ENCODE measurements at regions not wholly inside any gene's neighbourhood (a gene's known extent, or its start where the extent isn't known, plus 50 kb on each side); places are given as distances from the start of the nearest gene placed in this dataset.
"Not testable (repeated sequence)": the region's sequence is repeated elsewhere in the genome, so short reads cannot be mapped to it uniquely, and the experiment has no call there.

GRCh38 chr1:30159015-30159414 lies 564.4 kb downstream of the MATN1 start:
- DNase-seq (ENCODE audit: low read depth, low spot score), result no peak

DNA sequence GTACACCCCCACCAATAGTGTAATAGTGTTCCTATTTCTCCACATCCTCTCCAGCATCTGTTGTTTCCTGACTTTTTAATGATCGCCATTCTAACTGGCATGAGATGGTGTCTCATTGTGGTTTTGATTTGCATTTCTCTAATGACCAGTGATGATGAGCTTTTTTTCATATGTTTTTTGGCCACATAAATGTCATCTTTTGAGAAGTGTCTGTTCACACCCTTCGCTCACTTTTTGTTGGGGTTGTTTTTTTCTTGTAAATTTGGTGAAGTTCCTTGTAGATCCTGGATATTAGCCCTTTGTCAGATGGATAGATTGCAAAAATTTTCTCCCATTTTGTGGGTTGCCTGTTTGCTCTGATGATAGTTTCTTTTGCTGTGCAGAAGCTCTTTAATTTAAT lies 567.7 kb downstream of the MATN1 start:
- not testable (repeated sequence) for DNase-seq (ENCODE audit: low read depth, low spot score)

DNA sequence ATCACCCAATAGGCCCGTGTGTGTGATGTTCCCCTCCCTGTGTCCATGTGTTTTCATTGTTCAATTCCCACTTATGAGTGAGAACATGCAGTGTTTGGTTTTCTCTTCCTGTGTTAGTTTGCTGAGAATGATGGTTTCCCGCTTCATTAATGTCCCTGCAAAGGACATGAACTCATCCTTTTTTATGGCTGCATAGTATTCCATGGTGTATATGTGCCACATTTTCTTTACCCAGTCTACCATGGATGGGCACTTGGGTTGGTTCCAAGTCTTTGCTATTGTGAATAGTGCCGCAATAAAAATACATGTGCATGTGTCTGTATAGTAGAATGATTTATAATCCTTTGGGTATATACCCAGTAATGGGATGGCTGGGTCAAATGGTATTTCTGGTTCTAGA lies 568.1 kb downstream of the MATN1 start:
- DNase-seq (ENCODE audit: low read depth, low spot score), result not testable (repeated sequence)

DNA sequence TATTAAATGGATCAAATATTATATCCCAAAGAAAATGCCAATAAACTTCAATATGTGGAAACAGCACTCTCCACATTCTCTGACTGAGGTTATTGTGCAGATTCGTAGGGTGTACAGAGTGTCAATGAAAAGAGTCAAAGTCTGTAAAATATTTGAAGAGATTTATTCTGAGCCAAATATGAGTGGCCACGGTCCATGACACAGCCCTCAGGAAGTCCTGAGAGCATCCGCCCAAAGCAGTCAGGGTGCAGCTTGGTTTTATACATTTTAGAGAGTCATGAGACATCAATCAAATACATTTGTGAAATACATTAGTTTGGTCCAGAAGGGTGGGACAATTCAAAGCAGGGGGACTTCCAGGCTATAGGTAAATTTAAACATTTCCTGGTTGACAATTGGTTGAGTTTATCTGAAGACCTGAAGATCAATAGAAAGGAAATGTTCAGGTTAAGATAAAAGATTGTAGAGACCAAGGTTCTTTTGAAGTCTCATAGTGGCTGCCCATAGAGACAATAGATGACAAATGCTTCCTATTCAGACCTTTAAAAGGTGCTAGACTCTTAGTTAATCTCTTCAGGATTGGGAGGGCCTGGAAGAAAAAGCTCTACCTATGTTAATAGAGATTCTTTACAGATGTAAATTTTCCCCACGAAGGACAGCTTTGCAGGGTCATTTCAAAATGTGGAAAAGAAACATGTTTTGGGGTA lies 569.5 kb downstream of the MATN1 start:
- no peak for DNase-seq (ENCODE audit: low read depth, low spot score)

DNA sequence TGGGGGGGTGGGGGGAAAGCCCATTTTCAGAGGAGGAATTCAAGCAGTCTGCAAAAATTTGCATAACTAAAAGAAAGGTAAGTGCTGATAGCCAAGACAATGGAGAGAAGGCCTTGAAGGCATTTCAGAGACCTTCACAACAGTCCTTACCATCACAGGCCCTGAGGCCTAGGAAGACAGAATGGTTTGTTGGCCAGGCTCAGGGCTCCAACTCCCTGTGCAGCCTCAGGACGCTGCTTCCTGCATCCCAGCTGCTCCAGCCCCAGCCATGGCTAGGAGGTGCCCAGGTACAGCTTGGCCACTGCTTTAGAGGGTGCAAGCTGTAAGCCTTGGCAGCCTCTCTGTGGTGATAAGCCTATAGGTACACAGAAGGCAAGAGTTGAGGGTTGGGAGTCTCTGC lies 571.6 kb downstream of the MATN1 start:
- DNase-seq (ENCODE audit: low read depth, low spot score), result no peak

DNA sequence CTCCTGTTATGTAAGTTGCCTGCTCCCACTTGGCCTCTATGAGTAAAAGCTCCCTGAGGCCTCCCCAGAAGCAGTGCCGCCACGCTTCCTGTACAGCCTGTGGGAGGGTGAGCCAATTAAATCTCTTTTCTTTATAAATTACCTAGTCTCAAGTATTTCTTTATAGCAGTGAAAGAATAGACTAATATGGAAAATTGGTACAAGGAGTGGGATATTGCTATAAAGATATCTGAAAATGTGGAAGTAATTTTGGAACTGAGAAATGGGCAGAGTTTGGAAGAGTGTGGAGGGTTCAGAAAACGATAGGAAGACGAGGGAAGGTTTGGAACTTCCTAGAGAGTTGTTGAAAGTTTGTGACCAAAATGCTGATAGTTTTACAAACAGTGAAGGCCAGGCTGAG lies 572.3 kb downstream of the MATN1 start:
- DNase-seq (ENCODE audit: low read depth, low spot score), result no peak

DNA sequence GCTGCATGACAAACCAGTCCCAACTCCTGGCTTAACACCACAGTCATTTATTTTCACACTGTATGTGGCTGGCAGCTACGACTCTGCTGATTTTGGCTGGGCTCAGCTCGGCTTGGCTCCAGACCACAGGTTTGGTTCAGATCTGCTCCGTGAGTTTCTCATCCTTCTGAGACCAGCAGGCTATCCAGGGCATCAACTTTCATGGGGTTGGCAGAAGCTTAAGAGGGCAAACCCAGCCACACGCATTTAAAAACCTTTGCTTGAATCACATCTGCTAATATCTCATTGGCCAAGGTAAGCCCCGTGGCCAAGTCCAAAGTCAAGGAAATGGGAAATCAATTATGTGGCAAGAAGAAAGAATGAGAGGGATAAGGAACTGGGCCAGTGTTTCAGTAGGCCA lies 574.2 kb downstream of the MATN1 start:
- DNase-seq (ENCODE audit: low read depth, low spot score), result no peak

- DNase-seq (ENCODE audit: low read depth, low spot score), result no peak
Observed at GRCh38 chr1:30148676-30149075, 574.7 kb downstream of the MATN1 start.

DNA sequence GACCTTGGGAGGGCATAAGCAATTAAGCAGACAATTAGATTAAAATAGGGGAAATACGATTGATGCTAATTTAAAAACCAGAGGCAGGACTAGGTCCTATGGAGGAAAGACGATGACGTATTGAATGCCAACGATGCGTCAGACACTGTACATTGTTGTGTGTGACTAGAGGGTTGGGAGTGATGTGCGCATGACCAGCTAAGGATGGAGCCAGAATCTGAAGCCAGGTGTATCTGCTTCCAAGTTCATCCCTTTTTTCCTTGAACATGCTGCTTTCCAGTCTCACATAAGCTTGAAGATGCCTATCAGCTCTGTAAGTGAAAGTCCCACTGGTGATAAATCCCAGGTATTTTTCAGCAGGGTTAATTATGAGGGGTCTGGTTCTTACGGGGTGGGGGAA lies 576.2 kb downstream of the MATN1 start:
- no peak for DNase-seq (ENCODE audit: low read depth, low spot score)

DNA sequence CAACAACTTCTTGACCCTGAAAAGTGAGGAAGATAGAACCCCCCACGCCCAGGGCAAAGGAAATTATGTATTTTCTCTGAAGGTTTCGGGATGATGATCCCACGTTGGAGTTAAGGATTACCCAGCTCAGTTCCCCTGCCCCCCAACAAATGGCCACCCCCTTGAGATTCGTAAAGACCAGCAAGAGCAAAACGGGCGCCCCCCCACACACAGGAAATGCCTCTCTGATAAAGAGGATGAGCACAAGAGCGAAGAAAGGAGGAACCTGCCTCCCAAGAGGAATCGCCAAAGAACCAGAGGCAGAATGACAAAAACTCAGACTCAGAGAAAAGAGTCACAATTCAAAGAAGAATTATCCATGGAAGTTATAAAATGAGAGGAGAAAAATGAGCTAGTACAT lies 576.9 kb downstream of the MATN1 start:
- no peak for DNase-seq (ENCODE audit: low read depth, low spot score)

GRCh38 chr1:30145723-30146303 lies 577.6 kb downstream of the MATN1 start:
- no peak for DNase-seq (ENCODE audit: low read depth, low spot score)

- no peak for DNase-seq (ENCODE audit: low read depth, low spot score)
Observed at GRCh38 chr1:30144831-30145230, 578.6 kb downstream of the MATN1 start.

DNA sequence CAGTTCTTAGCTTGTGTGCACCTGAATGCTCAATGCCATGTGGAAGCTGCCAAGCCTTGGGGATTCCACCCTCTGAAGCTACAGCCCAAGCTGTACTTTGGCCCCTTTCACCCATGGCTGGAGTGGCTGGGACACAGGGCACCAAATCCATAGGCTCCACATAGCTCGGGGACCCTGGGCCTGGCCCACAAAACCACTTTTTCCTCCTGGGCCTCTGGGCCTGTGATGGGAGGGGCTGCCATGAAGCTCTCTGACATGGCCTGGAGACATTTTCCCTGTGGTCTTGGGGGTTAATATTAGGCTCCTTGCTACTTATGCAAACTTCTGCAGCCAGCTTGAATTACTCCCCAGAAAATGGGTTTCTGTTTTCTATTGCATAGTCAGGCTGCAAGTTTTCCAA lies 579.9 kb downstream of the MATN1 start:
- no peak for DNase-seq (ENCODE audit: low read depth, low spot score)

- DNase-seq (ENCODE audit: low read depth, low spot score), result no peak
Observed at GRCh38 chr1:30140566-30140965, 582.8 kb downstream of the MATN1 start.

GRCh38 chr1:30138891-30139290 lies 584.5 kb downstream of the MATN1 start:
- DNase-seq (ENCODE audit: low read depth, low spot score), result no peak

GRCh38 chr1:30137001-30137400 lies 586.4 kb downstream of the MATN1 start:
- DNase-seq (ENCODE audit: low read depth, low spot score), result no peak

- no peak for DNase-seq (ENCODE audit: low read depth, low spot score)
Observed at GRCh38 chr1:30135698-30136097, 587.7 kb downstream of the MATN1 start.

DNA sequence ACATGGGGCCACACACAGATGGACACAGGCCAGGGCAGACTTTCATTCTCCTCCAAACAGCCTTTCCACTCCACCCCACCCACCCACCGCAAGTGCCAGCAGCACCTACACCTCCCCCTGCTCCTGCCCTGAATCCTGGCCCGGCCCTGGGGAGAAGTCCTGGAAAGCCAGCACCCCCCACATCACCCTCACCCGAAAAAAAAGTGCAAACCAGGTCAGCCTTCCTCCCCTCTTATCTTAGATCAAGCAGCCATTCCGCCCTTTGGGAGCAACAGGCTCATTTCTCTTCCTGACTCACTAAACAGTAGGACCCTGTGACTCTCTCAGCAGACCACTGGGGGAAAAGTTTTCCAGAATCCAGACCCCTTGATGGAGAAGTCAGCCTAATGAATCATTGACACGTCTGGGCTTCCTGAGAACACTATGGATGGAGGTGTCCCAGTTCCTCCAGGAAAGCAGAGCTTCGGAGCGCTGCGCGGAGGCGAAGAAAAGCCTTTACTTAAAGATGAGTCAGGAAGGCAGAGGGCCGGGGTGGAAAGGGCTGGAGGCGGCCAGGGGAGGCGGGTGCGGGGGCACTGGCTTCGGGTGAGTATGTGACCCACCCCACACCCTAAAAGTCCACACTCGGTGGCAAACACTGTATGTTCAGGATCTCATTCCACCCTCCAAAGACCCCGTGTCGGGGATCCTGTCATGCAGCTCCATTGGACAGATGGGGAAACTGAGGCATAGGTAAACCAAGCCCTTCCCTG lies 588.7 kb downstream of the MATN1 start:
- DNase-seq (ENCODE audit: low read depth, low spot score), result no peak

GRCh38 chr1:30133414-30134055 lies 589.9 kb downstream of the MATN1 start:
- DNase-seq (ENCODE audit: low read depth, low spot score), result no peak

GRCh38 chr1:30132602-30133286 lies 590.6 kb downstream of the MATN1 start:
- DNase-seq (ENCODE audit: low read depth, low spot score), result no peak

- not testable (repeated sequence) for DNase-seq (ENCODE audit: low read depth, low spot score)
Observed at GRCh38 chr1:30130566-30130965, 592.8 kb downstream of the MATN1 start.

GRCh38 chr1:30130099-30130498 lies 593.3 kb downstream of the MATN1 start:
- no peak for DNase-seq (ENCODE audit: low read depth, low spot score)

Data from iPS DF 19.7 (cell line).